ENCODE measurements at regions not wholly inside any gene's neighbourhood (a gene's known extent, or its start where the extent isn't known, plus 50 kb on each side); places are given as distances from the start of the nearest gene placed in this dataset.
"Not testable (repeated sequence)": the region's sequence is repeated elsewhere in the genome, so short reads cannot be mapped to it uniquely, and the experiment has no call there.

DNA sequence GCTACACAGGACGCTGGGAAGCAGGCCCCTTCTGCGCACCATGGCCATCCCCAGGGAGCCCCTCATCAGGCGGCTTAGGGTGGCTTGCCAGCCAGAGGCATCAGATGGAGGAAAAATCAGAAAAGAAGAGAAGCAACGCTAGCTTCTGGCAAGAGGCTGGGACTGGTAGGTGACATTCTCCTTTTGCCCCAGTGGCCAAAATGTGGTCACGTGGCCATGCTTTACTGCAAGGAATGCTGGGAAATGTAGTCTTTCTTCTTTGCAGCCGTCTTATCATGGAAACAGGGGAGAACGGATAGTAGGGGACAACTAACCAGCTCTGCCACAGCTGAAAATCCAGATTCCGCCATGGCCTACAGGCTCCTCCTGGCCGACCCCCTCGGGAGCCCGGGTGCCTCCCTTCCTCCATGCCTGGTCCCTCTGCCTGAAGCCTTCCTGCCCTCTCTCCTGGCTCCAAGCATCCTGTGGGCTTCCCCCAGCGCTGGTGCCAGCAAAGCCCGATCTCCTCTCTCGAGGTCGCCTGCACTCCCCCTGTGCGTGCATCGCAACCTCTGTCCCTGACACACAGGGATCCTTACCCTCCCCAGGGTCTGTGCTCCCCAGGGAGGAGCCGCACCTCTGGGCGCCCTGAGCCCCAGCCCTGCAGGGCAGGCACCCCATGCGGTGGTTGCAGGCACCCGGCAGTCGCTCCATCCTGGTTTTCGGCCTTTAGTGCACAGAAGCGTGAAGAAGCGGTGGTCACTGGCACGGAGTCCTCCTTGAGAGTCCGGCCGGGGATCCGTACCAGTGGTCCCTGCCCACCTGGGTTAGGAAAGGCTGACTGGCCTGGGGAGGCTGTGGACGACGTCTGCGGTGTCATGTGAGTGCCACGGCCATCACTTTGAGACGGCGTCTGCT lies 307.7 kb downstream of the TP53TG3F start:
- TF ChIP-seq, protein P1, sequence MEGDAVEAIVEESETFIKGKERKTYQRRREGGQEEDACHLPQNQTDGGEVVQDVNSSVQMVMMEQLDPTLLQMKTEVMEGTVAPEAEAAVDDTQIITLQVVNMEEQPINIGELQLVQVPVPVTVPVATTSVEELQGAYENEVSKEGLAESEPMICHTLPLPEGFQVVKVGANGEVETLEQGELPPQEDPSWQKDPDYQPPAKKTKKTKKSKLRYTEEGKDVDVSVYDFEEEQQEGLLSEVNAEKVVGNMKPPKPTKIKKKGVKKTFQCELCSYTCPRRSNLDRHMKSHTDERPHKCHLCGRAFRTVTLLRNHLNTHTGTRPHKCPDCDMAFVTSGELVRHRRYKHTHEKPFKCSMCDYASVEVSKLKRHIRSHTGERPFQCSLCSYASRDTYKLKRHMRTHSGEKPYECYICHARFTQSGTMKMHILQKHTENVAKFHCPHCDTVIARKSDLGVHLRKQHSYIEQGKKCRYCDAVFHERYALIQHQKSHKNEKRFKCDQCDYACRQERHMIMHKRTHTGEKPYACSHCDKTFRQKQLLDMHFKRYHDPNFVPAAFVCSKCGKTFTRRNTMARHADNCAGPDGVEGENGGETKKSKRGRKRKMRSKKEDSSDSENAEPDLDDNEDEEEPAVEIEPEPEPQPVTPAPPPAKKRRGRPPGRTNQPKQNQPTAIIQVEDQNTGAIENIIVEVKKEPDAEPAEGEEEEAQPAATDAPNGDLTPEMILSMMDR (conservative IDR thresholded peaks at IDR 0.05) = not testable (repeated sequence)
- not testable (repeated sequence) for TF ChIP-seq ZFX (IDR thresholded peaks at IDR 0.05)

Data from C4-2B (cell line).